C4-2B (cell line): ENCODE measurements at regions not wholly inside any gene's neighbourhood (a gene's known extent, or its start where the extent isn't known, plus 50 kb on each side); places are given as distances from the start of the nearest gene placed in this dataset.

ENCODE experiments used
- CTCF ChIP-seq: fragments of 450-650 bp; conservative IDR thresholded peaks from 2 replicates; pipeline ENCODE4 v1.5.1; 2017; ENCODE audit warnings: mild to moderate bottlenecking
- ZFX ChIP-seq: fragments of 450-650 bp; IDR thresholded peaks from 2 replicates; pipeline ENCODE4 v1.6.1; 2017

- TF ChIP-seq CTCF (no peak), ZFX (no peak)
Measured at GRCh38 chr5:174937201-174938123, 213.1 kb downstream of the MSX2 start.
